ENCODE measurements at regions not wholly inside any gene's neighbourhood (a gene's known extent, or its start where the extent isn't known, plus 50 kb on each side); places are given as distances from the start of the nearest gene placed in this dataset.
"Not testable (repeated sequence)": the region's sequence is repeated elsewhere in the genome, so short reads cannot be mapped to it uniquely, and the experiment has no call there.

DNA sequence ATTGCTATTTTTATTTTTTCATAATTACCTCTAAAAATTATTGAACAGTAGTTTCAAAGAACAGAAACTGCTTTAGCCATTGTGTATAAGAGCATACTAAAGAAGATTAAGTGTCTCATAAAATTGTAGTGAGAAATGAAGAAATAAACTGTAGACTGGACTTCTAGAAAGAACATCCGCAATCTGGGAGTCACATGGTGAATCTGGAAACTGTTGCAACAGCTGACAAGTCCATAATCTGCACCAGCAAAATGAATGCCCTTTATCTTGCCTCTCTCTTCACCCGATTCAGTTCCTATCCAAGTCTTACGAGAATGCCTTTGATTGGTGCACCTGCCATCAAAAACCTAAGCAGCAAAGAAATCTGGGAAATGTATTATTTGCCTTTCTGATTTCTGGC, 312.9 kb downstream of the NAF1 start:
- Histone ChIP-seq H3K36me3 (ENCODE audit: control insufficient read depth, insufficient read depth, low read length) (no peaks in the 10 kb centered on the region), H3K27me3 (ENCODE audit: control insufficient read depth, insufficient read depth, low read length) (no peaks in the 10 kb centered on the region), H3K4me3 (ENCODE audit: low read depth, low read length) (no peak overlapping the region)
- DNase-seq (ENCODE audit: low read depth) = no peak
- TF ChIP-seq, protein P1, sequence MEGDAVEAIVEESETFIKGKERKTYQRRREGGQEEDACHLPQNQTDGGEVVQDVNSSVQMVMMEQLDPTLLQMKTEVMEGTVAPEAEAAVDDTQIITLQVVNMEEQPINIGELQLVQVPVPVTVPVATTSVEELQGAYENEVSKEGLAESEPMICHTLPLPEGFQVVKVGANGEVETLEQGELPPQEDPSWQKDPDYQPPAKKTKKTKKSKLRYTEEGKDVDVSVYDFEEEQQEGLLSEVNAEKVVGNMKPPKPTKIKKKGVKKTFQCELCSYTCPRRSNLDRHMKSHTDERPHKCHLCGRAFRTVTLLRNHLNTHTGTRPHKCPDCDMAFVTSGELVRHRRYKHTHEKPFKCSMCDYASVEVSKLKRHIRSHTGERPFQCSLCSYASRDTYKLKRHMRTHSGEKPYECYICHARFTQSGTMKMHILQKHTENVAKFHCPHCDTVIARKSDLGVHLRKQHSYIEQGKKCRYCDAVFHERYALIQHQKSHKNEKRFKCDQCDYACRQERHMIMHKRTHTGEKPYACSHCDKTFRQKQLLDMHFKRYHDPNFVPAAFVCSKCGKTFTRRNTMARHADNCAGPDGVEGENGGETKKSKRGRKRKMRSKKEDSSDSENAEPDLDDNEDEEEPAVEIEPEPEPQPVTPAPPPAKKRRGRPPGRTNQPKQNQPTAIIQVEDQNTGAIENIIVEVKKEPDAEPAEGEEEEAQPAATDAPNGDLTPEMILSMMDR (IDR thresholded peaks at IDR 0.05; ENCODE audit: insufficient read depth, low read length, severe bottlenecking) = no peak
- FAIRE-seq = no peak

DNA sequence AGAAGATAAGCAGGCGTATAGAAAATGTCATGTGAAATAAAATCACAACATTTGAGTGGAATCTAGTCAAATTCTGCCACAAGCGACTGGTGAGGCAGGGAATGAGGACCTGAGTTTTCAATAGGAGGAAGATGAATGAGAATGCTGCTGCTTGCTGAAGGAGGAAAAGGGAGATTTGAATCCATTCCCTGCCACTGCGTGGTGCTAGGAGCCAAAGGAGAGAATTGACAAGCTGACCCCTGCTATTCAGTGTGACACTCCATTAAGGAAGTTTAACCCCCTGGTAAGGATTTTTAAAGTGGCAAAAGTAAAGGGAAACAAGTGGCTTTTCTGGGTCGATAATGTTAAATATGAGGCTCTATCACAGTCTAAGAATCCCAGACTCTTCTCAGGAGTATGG, 314.0 kb downstream of the NAF1 start:
- DNase-seq (ENCODE audit: low read depth) (no peak), FAIRE-seq (no peak)
- H3K27me3 ChIP-seq (ENCODE audit: control insufficient read depth, insufficient read depth, low read length) = no peaks in the 10 kb centered on the region
- no peak overlapping the region for H3K4me3 ChIP-seq (ENCODE audit: low read depth, low read length)
- H3K36me3 ChIP-seq (ENCODE audit: control insufficient read depth, insufficient read depth, low read length) = no peaks in the 10 kb centered on the region
- TF ChIP-seq, protein P1 (IDR thresholded peaks at IDR 0.05; ENCODE audit: insufficient read depth, low read length, severe bottlenecking) = no peak

DNA sequence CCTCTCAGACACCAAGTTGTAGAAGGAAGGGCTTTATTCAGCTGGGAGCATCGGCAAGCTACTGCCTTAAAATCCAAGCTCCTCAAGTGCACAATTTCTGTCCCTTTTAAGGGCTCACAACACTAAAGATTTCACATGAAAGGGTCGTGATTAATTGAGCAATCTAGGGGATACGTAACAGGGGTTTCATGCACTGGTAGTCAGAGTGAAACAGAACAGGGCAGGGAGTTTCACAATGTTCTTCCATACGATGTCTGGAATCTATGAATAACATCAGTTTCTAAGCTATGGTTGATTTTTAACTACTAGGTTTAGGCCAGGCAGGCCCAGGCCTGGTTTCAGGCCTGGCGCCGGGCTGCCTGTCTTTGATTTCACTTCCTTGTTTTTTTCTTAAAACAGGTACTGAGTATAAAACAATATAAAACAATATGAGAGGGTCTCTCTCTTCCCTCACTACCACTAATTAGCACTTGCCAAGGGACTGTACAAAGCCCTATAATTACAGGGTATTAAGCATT, 315.4 kb downstream of the NAF1 start:
- not testable (repeated sequence) for H3K27me3 ChIP-seq (ENCODE audit: control insufficient read depth, insufficient read depth, low read length); FAIRE-seq
- peak; percentile 29 for DNase-seq (ENCODE audit: low read depth)

DNA sequence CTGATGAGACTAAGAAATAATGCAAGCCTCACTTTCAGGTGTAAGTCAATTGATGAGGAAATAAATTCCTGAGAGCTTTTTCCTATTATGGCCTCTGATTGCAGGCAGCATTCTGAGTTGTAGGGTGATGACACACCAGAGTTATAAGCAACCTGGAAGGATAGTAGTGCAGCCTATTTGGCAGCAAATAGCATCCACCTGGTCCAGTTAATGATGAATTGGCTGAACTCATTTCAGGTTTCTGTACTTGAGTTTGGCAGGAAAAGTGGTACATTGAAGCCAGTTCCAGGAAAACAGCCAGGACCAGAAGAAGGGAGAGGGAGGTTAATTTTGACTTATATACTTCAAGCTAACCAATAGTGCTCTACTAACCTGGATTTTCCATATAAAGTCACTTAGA, 316.8 kb downstream of the NAF1 start:
- TF ChIP-seq, protein P1 (IDR thresholded peaks at IDR 0.05; ENCODE audit: insufficient read depth, low read length, severe bottlenecking) = no peak
- Histone ChIP-seq H3K36me3 (ENCODE audit: control insufficient read depth, insufficient read depth, low read length) (no peaks in the 10 kb centered on the region), H3K4me3 (ENCODE audit: low read depth, low read length) (no peak overlapping the region), H3K27me3 (ENCODE audit: control insufficient read depth, insufficient read depth, low read length) (no peaks in the 10 kb centered on the region)
- DNase-seq (ENCODE audit: low read depth) = peak; percentile 35
- no peak for FAIRE-seq

More for the DNA sequence above, 315.4 kb downstream of the NAF1 start:
- not testable (repeated sequence) for H3K36me3 ChIP-seq (ENCODE audit: control insufficient read depth, insufficient read depth, low read length); H3K4me3 ChIP-seq (ENCODE audit: low read depth, low read length)

DNA sequence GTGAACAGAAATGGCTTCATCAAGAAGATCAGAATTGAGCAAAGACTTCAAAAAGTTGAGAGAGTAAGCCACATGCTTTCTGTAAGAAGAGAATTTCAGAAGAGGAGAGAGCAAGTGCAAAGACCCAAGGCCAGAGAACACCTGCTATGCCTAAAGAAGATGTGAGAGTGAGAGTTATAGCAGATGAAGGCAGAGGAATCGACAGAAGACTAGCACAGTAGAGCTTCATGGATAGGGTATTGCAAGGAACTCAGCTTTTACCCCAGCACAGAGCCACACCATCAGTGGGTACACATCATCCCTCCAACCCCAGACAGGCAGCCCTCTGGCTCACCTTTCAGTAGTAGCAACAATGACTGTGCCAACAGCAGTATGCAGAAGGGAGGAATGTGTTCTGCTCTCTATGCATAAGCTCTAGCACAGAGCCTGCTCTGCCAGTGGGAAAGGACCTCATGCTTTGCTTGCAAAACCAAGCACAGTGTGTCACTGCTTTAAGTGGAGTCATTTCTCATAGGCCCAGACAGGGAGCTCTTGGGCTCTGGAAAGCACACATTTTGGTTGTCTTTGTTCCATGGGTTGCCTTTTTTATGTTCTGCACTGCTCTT, 318.6 kb downstream of the NAF1 start:
- FAIRE-seq (no peak), DNase-seq (ENCODE audit: low read depth) (no peak)
- TF ChIP-seq, protein P1 (IDR thresholded peaks at IDR 0.05; ENCODE audit: insufficient read depth, low read length, severe bottlenecking) = no peak
- Histone ChIP-seq H3K4me3 (ENCODE audit: low read depth, low read length) (no peak overlapping the region), H3K36me3 (ENCODE audit: control insufficient read depth, insufficient read depth, low read length) (no peaks in the 10 kb centered on the region), H3K27me3 (ENCODE audit: control insufficient read depth, insufficient read depth, low read length) (no peaks in the 10 kb centered on the region)

DNA sequence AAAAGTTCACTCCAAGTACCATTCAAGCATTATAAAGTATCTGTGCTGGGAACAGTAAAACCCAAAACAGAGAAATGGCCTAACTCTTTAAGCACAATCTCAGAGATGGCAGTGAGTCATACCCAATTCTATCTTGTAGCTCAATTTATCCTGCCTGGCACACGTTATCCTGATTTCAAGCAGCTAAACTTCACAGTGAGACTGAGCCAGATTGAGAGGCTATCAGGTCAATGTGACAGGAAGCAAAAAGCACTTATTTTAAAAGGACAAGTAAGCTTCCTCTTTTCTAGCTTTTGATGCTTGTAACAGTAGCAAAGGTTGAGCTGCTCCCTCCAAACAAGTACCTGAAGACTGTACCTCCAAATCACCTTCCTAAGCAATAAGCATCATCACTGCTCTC, 324.9 kb downstream of the NAF1 start:
- Histone ChIP-seq H3K4me3 (ENCODE audit: low read depth, low read length) (no peak overlapping the region), H3K36me3 (ENCODE audit: control insufficient read depth, insufficient read depth, low read length) (no peaks in the 10 kb centered on the region), H3K27me3 (ENCODE audit: control insufficient read depth, insufficient read depth, low read length) (no peaks in the 10 kb centered on the region)
- DNase-seq (ENCODE audit: low read depth) (no peak), FAIRE-seq (no peak)
- TF ChIP-seq, protein P1 (IDR thresholded peaks at IDR 0.05; ENCODE audit: insufficient read depth, low read length, severe bottlenecking) = no peak

Data from bronchial epithelial cell (primary cell).